ENCODE measurements at regions not wholly inside any gene's neighbourhood (a gene's known extent, or its start where the extent isn't known, plus 50 kb on each side); places are given as distances from the start of the nearest gene placed in this dataset.

- H3K36me3 ChIP-seq (replicated peaks in 1 of 2; ENCODE audit: control extremely low read depth in 1 of 2, control insufficient read depth in 1 of 2, extremely low read depth in 1 of 2, insufficient read depth in 2 of 2, low read length in 1 of 2): no peaks in the 10 kb centered on the region
- TF ChIP-seq CTCF (IDR thresholded peaks at IDR 0.05) (no peak), EZH2 (IDR thresholded peaks at IDR 0.05; ENCODE audit: borderline replicate concordance, insufficient read depth, low read depth, low read length, poor library complexity, severe bottlenecking) (no peak)
- no peak overlapping the region for H3K27ac ChIP-seq (ENCODE audit: low read length in 2 of 2)
- H3K27ac Mint-ChIP-seq: no peak overlapping the region
- no peaks in the 10 kb centered on the region for H3K27me3 Mint-ChIP-seq
- intact Hi-C loops (cut with micrococcal nuclease): no loop called here
- POLR2A ChIA-PET: no interaction called here
- DNase-seq: no peak
- no peak overlapping the region for H2AFZ ChIP-seq (ENCODE audit: insufficient read depth, low read depth, low read length, poor library complexity, severe bottlenecking)
- no peaks in the 10 kb centered on the region for H3K27me3 ChIP-seq (replicated peaks in 1 of 4; ENCODE audit: control extremely low read depth in 1 of 4, control insufficient read depth in 3 of 4, insufficient read depth in 4 of 4, low read length in 3 of 4)
- ATAC-seq (ENCODE audit: low read depth): no peak
- H3K4me3 ChIP-seq (ENCODE audit: control extremely low read depth in 1 of 5, extremely low read depth in 1 of 5, insufficient read depth in 1 of 5, low read depth in 2 of 5, low read length in 4 of 5): no peak overlapping the region
- no peak overlapping the region for H3K4me2 ChIP-seq (replicated peaks; ENCODE audit: low read depth, low read length, poor library complexity, severe bottlenecking)
- no peak overlapping the region for H3K9ac ChIP-seq (ENCODE audit: low read length)
- H3K79me2 ChIP-seq (ENCODE audit: control insufficient read depth, insufficient read depth, low read length): no peaks in the 10 kb centered on the region
- CTCF ChIA-PET: no interaction called here
- H3K9me3 Mint-ChIP-seq (ENCODE audit: insufficient read depth): no peaks in the 10 kb centered on the region
- H4K20me1 ChIP-seq (ENCODE audit: control insufficient read depth, insufficient read depth, low read length, poor library complexity, severe bottlenecking): no peaks in the 10 kb centered on the region
- no peaks in the 10 kb centered on the region for H3K4me1 ChIP-seq (ENCODE audit: control insufficient read depth in 2 of 2, insufficient read depth in 2 of 2, low read length in 2 of 2)
- H3K4me3 Mint-ChIP-seq: no peak overlapping the region
- peaks cover 0 to 9% (median 0%) of the 10 kb centered on the region in 3 donors for H3K9me3 ChIP-seq (ENCODE audit: control extremely low read depth in 1 of 3, control insufficient read depth in 2 of 3, insufficient read depth in 1 of 3, low read length in 2 of 3)
- 71% methylated on average over 1 of the region's 3 CpGs for WGBS (ENCODE audit: insufficient coverage)
- no peaks in the 10 kb centered on the region for H3K4me1 Mint-ChIP-seq
Observed at GRCh38 chr1:238061967-238062613, 171.4 kb upstream of the ZP4 start.

GRCh38 chr1:238060061-238060460 is 169.3 kb upstream of the ZP4 start:
- Mint-ChIP-seq H3K27me3 (no peaks in the 10 kb centered on the region), H3K4me1 (no peaks in the 10 kb centered on the region), H3K9me3 (ENCODE audit: insufficient read depth) (no peaks in the 10 kb centered on the region), H3K27ac (no peak overlapping the region), H3K4me3 (no peak overlapping the region)
- Histone ChIP-seq H3K9me3 (ENCODE audit: control extremely low read depth in 1 of 3, control insufficient read depth in 2 of 3, insufficient read depth in 1 of 3, low read length in 2 of 3) (peaks cover 0 to 9% (median 0%) of the 10 kb centered on the region in 3 donors), H3K9ac (ENCODE audit: low read length) (no peak overlapping the region), H3K27me3 (replicated peaks in 1 of 4; ENCODE audit: control extremely low read depth in 1 of 4, control insufficient read depth in 3 of 4, insufficient read depth in 4 of 4, low read length in 3 of 4) (no peaks in the 10 kb centered on the region), H3K4me1 (ENCODE audit: control insufficient read depth in 2 of 2, insufficient read depth in 2 of 2, low read length in 2 of 2) (no peaks in the 10 kb centered on the region), H2AFZ (ENCODE audit: insufficient read depth, low read depth, low read length, poor library complexity, severe bottlenecking) (no peak overlapping the region), H3K36me3 (replicated peaks in 1 of 2; ENCODE audit: control extremely low read depth in 1 of 2, control insufficient read depth in 1 of 2, extremely low read depth in 1 of 2, insufficient read depth in 2 of 2, low read length in 1 of 2) (no peaks in the 10 kb centered on the region), H3K79me2 (ENCODE audit: control insufficient read depth, insufficient read depth, low read length) (no peaks in the 10 kb centered on the region), H4K20me1 (ENCODE audit: control insufficient read depth, insufficient read depth, low read length, poor library complexity, severe bottlenecking) (no peaks in the 10 kb centered on the region), H3K27ac (ENCODE audit: low read length in 2 of 2) (no peak overlapping the region), H3K4me3 (ENCODE audit: control extremely low read depth in 1 of 5, extremely low read depth in 1 of 5, insufficient read depth in 1 of 5, low read depth in 2 of 5, low read length in 4 of 5) (no peak overlapping the region), H3K4me2 (replicated peaks; ENCODE audit: low read depth, low read length, poor library complexity, severe bottlenecking) (no peak overlapping the region)
- CTCF ChIA-PET: no interaction called here
- TF ChIP-seq EZH2 (IDR thresholded peaks at IDR 0.05; ENCODE audit: borderline replicate concordance, insufficient read depth, low read depth, low read length, poor library complexity, severe bottlenecking) (no peak), CTCF (IDR thresholded peaks at IDR 0.05) (no peak)
- intact Hi-C loops (cut with micrococcal nuclease): no loop called here
- POLR2A ChIA-PET: no interaction called here
- DNase-seq: no peak
- no CpG with 5 or more reads among the region's 2 CpGs for WGBS (ENCODE audit: insufficient coverage)
- ATAC-seq (ENCODE audit: low read depth): no peak

Measured in B cell (primary cell).